ENCODE measurements at regions not wholly inside any gene's neighbourhood (a gene's known extent, or its start where the extent isn't known, plus 50 kb on each side); places are given as distances from the start of the nearest gene placed in this dataset.

DNA sequence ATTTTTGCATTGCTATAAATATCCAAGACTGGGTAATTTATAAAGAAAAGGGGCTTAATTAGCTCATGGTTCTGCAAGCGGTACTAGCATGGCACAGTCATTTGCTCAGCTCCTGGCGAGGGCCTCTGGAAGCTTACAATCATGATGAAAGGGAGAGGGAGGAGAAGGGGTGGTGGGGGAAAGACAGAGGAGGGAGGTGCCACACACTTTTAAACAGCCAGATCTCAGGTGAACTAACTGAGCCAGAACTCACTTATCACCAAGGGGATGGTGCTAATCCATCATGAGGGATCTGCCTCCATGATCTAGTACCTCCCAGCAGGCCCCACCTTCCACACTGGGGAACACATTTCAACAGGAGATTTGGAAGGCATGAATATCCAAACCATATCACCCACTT, 476.3 kb downstream of the PCNX1 start:
- TF ChIP-seq POLR2AphosphoS5 (IDR thresholded peaks at IDR 0.05; ENCODE audit: insufficient read depth, low read depth, low read length) (no peak), POLR2A (IDR thresholded peaks at IDR 0.05; ENCODE audit: low read depth, low read length) (no peak), MYC (IDR thresholded peaks at IDR 0.05; ENCODE audit: low read depth, low read length) (no peak), JUN (IDR thresholded peaks at IDR 0.05; ENCODE audit: borderline replicate concordance, insufficient read depth, insufficient read length, low read depth) (no peak), GATA2 (IDR thresholded peaks at IDR 0.05; ENCODE audit: insufficient read depth, insufficient read length, low read depth, low read length) (no peak), EZH2 (IDR thresholded peaks at IDR 0.05; ENCODE audit: borderline replicate concordance, low read depth, low read length, severe bottlenecking) (no peak), MAX (IDR thresholded peaks at IDR 0.05; ENCODE audit: insufficient read depth, insufficient read length) (no peak), FOS (IDR thresholded peaks at IDR 0.05; ENCODE audit: borderline replicate concordance, insufficient read depth, low read length) (no peak)
- TF ChIP-seq, protein P1, sequence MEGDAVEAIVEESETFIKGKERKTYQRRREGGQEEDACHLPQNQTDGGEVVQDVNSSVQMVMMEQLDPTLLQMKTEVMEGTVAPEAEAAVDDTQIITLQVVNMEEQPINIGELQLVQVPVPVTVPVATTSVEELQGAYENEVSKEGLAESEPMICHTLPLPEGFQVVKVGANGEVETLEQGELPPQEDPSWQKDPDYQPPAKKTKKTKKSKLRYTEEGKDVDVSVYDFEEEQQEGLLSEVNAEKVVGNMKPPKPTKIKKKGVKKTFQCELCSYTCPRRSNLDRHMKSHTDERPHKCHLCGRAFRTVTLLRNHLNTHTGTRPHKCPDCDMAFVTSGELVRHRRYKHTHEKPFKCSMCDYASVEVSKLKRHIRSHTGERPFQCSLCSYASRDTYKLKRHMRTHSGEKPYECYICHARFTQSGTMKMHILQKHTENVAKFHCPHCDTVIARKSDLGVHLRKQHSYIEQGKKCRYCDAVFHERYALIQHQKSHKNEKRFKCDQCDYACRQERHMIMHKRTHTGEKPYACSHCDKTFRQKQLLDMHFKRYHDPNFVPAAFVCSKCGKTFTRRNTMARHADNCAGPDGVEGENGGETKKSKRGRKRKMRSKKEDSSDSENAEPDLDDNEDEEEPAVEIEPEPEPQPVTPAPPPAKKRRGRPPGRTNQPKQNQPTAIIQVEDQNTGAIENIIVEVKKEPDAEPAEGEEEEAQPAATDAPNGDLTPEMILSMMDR (IDR thresholded peaks at IDR 0.05; ENCODE audit: extremely low read depth in 1 of 2, insufficient read depth in 1 of 2, low read depth in 1 of 2, low read length in 2 of 2), result no peak
